IMR-90 (cell line): ENCODE measurements at regions not wholly inside any gene's neighbourhood (a gene's known extent, or its start where the extent isn't known, plus 50 kb on each side); places are given as distances from the start of the nearest gene placed in this dataset.

Experiments used
- ATAC-seq: fragments of 200-7000 bp; cut with Tn5 transposase; 2 replicates; pipeline ENCODE4 v1.9.1; 2020; ENCODE audit warnings: low read depth, mild to moderate bottlenecking, moderate library complexity
- BruUV-seq: library from RNA; stranded (reverse); fragments of 400-500 nt; replicated peaks from 2 replicates; lab custom pipeline; 2021; lab: Mats Ljungman, UMichigan
- CTCF ChIA-PET: fragments of 300-600 bp; formaldehyde crosslinking; extraction: SDS; loops from one replicate; lab custom pipeline; 2021; ENCODE audit warnings: antibody characterized with exemption; lab: Yijun Ruan, JAX
- POLR2A ChIA-PET: fragments of 300-600 bp; sonication (Branson Sonifier 250); formaldehyde crosslinking; loops from one replicate; lab custom pipeline; 2022; ENCODE audit warnings: antibody characterized with exemption; ENCODE audit not compliant: unreplicated experiment; lab: Charles Lee
- DNase-seq: peaks from one replicate; pipeline ENCODE4 v3.0.0; 2013
- H2AFZ ChIP-seq: replicated peaks from 2 replicates; pipeline ENCODE3; 2013; ENCODE audit warnings: low read length, mild to moderate bottlenecking; ENCODE audit not compliant: poor library complexity
- H2AK5ac ChIP-seq: 2 replicates; pipeline ENCODE4 v1.6.1; 2013; ENCODE audit warnings: low read depth, low read length, inconsistent platforms
- H2AK9ac ChIP-seq: replicated peaks from 2 replicates; pipeline ENCODE3; 2013; ENCODE audit warnings: mild to moderate bottlenecking, low read depth, low read length, moderate library complexity; ENCODE audit not compliant: poor library complexity
- H2BK120ac ChIP-seq: 2 replicates; pipeline ENCODE4 v1.6.1; 2013; ENCODE audit warnings: low read depth, low read length, inconsistent platforms
- H2BK15ac ChIP-seq: 3 replicates; pipeline ENCODE4 v1.6.1; 2013; ENCODE audit warnings: low read depth, low read length, inconsistent platforms
- H2BK20ac ChIP-seq: 2 replicates; pipeline ENCODE4 v1.6.1; 2013; ENCODE audit warnings: low read depth, mild to moderate bottlenecking, inconsistent platforms, low read length, moderate library complexity
- H2BK5ac ChIP-seq: 2 replicates; pipeline ENCODE4 v1.6.1; 2013; ENCODE audit warnings: mild to moderate bottlenecking, low read depth, low read length, inconsistent platforms; ENCODE audit not compliant: poor library complexity, severe bottlenecking
- H3K14ac ChIP-seq: replicated peaks from 2 replicates; pipeline ENCODE4 v1.6.1; 2013; ENCODE audit warnings: low read depth, low read length, inconsistent platforms
- H3K18ac ChIP-seq: 2 replicates; pipeline ENCODE4 v1.6.1; 2013; ENCODE audit warnings: low read depth, low read length, control low read depth
- H3K23ac ChIP-seq: 2 replicates; pipeline ENCODE4 v1.6.1; 2013; ENCODE audit warnings: low read depth, low read length, inconsistent platforms
- H3K27ac ChIP-seq: 2 replicates; pipeline ENCODE4 v1.5.1; 2013; ENCODE audit warnings: mild to moderate bottlenecking, control low read depth, low read length; ENCODE audit not compliant: insufficient read depth
- H3K27me3 ChIP-seq: 2 replicates; pipeline ENCODE4 v1.6.1; 2013; ENCODE audit warnings: low read length; ENCODE audit not compliant: control insufficient read depth, insufficient read depth
- H3K36me3 ChIP-seq: 2 replicates; pipeline ENCODE4 v1.6.1; 2013; ENCODE audit warnings: low read length, mixed read lengths; ENCODE audit not compliant: control insufficient read depth, insufficient read depth
- H3K4ac ChIP-seq: 2 replicates; pipeline ENCODE4 v1.6.1; 2013; ENCODE audit warnings: low read depth, low read length, inconsistent platforms
- H3K4me1 ChIP-seq: 2 replicates; pipeline ENCODE4 v1.6.1; 2013; ENCODE audit warnings: low read length, mixed read lengths; ENCODE audit not compliant: control insufficient read depth, insufficient read depth
- H3K4me2 ChIP-seq: 2 replicates; pipeline ENCODE4 v1.6.1; 2013; ENCODE audit warnings: low read depth, mild to moderate bottlenecking, control low read depth, low read length, moderate library complexity
- H3K4me3 ChIP-seq: 2 replicates; pipeline ENCODE4 v1.5.1; 2013; ENCODE audit warnings: low read depth, mild to moderate bottlenecking, control low read depth, low read length, moderate library complexity; ENCODE audit not compliant: insufficient read depth
- H3K56ac ChIP-seq: 2 replicates; pipeline ENCODE4 v1.6.1; 2013; ENCODE audit warnings: low read length, inconsistent platforms; ENCODE audit not compliant: insufficient read depth; ENCODE audit errors: extremely low read depth
- H3K79me1 ChIP-seq, 2 experiments: 2 replicates each; pipeline ENCODE4 v1.6.1; 2013; ENCODE audit warnings: low read length in 2 of 2, inconsistent platforms in 1 of 2, low read depth in 1 of 2
- H3K9ac ChIP-seq: 2 replicates; pipeline ENCODE4 v1.6.1; 2013; ENCODE audit warnings: low read depth, low read length, control low read depth
- H3K9me1 ChIP-seq: 2 replicates; pipeline ENCODE4 v1.6.1; 2013; ENCODE audit warnings: low read length, inconsistent platforms; ENCODE audit not compliant: insufficient read depth
- H3K9me3 ChIP-seq: 2 replicates; pipeline ENCODE4 v1.6.1; 2013; ENCODE audit warnings: low read length; ENCODE audit not compliant: control insufficient read depth, insufficient read depth
- H4K20me1 ChIP-seq: 2 replicates; pipeline ENCODE4 v1.6.1; 2013; ENCODE audit warnings: low read length, inconsistent platforms; ENCODE audit not compliant: insufficient read depth
- H4K5ac ChIP-seq: 2 replicates; pipeline ENCODE4 v1.6.1; 2013; ENCODE audit warnings: mild to moderate bottlenecking, low read depth, low read length, control low read depth
- H4K8ac ChIP-seq, 2 experiments: 2 replicates each; pipeline ENCODE4 v1.6.1; 2013; ENCODE audit warnings: low read depth in 2 of 2, low read length in 2 of 2, control low read depth in 1 of 2, inconsistent platforms in 1 of 2
- H4K91ac ChIP-seq: 2 replicates; pipeline ENCODE4 v1.6.1; 2013; ENCODE audit warnings: low read depth, low read length, inconsistent platforms; ENCODE audit not compliant: insufficient read depth
- FOS ChIP-seq: fragments of 150-350 bp; IDR thresholded peaks from 2 replicates; pipeline ENCODE4 v1.6.1; 2016; ENCODE audit warnings: low read depth, low read length
- NFE2L2 ChIP-seq: fragments of 150-350 bp; IDR thresholded peaks from 2 replicates; pipeline ENCODE4 v1.6.1; 2016; ENCODE audit warnings: low read depth, mild to moderate bottlenecking, low read length
- RAD21 ChIP-seq: IDR thresholded peaks from 2 replicates; pipeline ENCODE4 v1.6.1; 2012; ENCODE audit warnings: low read length, improper control_type of control experiment
- SMC3 ChIP-seq: fragments of 150-350 bp; IDR thresholded peaks from 2 replicates; pipeline ENCODE4 v1.6.1; 2016; ENCODE audit warnings: low read depth, mild to moderate bottlenecking, antibody characterized with exemption, low read length, moderate library complexity
- WGBS, 2 experiments: methylation state at CpG; one replicate each; pipeline versions ENCODE4 v1.1.5 to v1.1.7; 2013; ENCODE audit warnings: missing lambda C conversion rate in 2 of 2; ENCODE audit not compliant: insufficient read length in 1 of 2; ENCODE audit errors: extremely low coverage in 2 of 2; 5-methylcytosine and 5-hydroxymethylcytosine counted together
- dilution Hi-C: fragments of 300-500 bp; cut with HindIII; formaldehyde crosslinking; loops from one replicate; pipeline ENCODE4 v1.14.3; 2018; ENCODE audit warnings: low sequenced_read_pairs; ENCODE audit not compliant: unreplicated experiment
- in situ Hi-C: fragments of 300-500 bp; cut with MboI; formaldehyde crosslinking; loops from 3 replicates; pipeline ENCODE4 v1.14.3; 2019; ENCODE audit warnings: low sequenced_read_pairs, inconsistent platforms, mixed read lengths
- intact Hi-C: fragments of 100-400 bp; cut with micrococcal nuclease; formaldehyde crosslinking; loops from 2 replicates; pipeline ENCODE4 v1.10.0; 2022
- TF ChIP-seq, protein P1 (sequence below): conservative IDR thresholded peaks from 2 replicates; pipeline ENCODE4 v1.5.1; 2012; ENCODE audit warnings: mild to moderate bottlenecking, low read depth, low read length, improper control_type of control experiment

- H3K4me1 ChIP-seq = peaks cover 16% of the 10 kb centered on the region
- peak overlapping the region; percentile 72 for H3K4ac ChIP-seq
- no peak overlapping the region for H2AK9ac ChIP-seq
- in situ Hi-C loops = no loop called here
- H2AFZ ChIP-seq = peak overlapping the region; percentile 81
- H2BK20ac ChIP-seq = peak overlapping the region; percentile 60
- peak overlapping the region; percentile 44 for H3K56ac ChIP-seq
- H3K27ac ChIP-seq = peak overlapping the region; percentile 50
- peak overlapping the region; percentile 26; the same call in 1 of the 2 replicates for H3K23ac ChIP-seq
- H2BK5ac ChIP-seq = peak overlapping the region; percentile 85
- H3K4me2 ChIP-seq = peak overlapping the region; percentile 27; the same call in 1 of the 2 replicates
- H4K8ac ChIP-seq = peak overlapping the region; percentile 10 to 89
- H3K27me3 ChIP-seq = no peaks in the 10 kb centered on the region
- H3K18ac ChIP-seq = peak overlapping the region; percentile 34; the same call in 1 of the 2 replicates
- H3K9me3 ChIP-seq = no peaks in the 10 kb centered on the region
- no peaks in the 10 kb centered on the region for H3K79me1 ChIP-seq
- no peak overlapping the region for H3K9ac ChIP-seq
- H2BK120ac ChIP-seq = peak overlapping the region; percentile 90
- H3K9me1 ChIP-seq = peaks cover 8% of the 10 kb centered on the region; the same call in 1 of the 2 replicates
- ChIA-PET POLR2A (no interaction called here), CTCF (interaction anchor here (0.5 to 2.0 kb wide), 14 partner anchors 10 to 183 kb away, joined by 3 to 12 read pairs (median 3); no protein-coding TSS in a partner anchor)
- peak overlapping the region; percentile 55; the same call in 2 of the 3 replicates for H2BK15ac ChIP-seq
- dilution Hi-C loops = no loop called here
- H4K91ac ChIP-seq = peak overlapping the region; percentile 82
- H3K14ac ChIP-seq = peak overlapping the region; percentile 24; the same call in 1 of the 2 replicates
- H2AK5ac ChIP-seq = peak overlapping the region; percentile 56
- peak; percentile 90 for ATAC-seq
- H4K5ac ChIP-seq = peak overlapping the region; percentile 13
- no peak overlapping the region for H3K4me3 ChIP-seq
- no CpG with 5 or more reads among the region's 7 CpGs for WGBS, 2 experiments
- no peaks in the 10 kb centered on the region for H3K36me3 ChIP-seq
- no peaks in the 10 kb centered on the region for H4K20me1 ChIP-seq
- no TSS peak for BruUV-seq
- intact Hi-C loops = no loop called here
- TF ChIP-seq FOS = 0 out of 2 replicates have a peak, but pooled peaks have one; percentile 20
- no peak for TF ChIP-seq NFE2L2
- TF ChIP-seq SMC3 = peak; percentile 21; the same call in 1 of the 2 replicates
- peak; percentile 56 for TF ChIP-seq RAD21
- TF ChIP-seq, protein P1, sequence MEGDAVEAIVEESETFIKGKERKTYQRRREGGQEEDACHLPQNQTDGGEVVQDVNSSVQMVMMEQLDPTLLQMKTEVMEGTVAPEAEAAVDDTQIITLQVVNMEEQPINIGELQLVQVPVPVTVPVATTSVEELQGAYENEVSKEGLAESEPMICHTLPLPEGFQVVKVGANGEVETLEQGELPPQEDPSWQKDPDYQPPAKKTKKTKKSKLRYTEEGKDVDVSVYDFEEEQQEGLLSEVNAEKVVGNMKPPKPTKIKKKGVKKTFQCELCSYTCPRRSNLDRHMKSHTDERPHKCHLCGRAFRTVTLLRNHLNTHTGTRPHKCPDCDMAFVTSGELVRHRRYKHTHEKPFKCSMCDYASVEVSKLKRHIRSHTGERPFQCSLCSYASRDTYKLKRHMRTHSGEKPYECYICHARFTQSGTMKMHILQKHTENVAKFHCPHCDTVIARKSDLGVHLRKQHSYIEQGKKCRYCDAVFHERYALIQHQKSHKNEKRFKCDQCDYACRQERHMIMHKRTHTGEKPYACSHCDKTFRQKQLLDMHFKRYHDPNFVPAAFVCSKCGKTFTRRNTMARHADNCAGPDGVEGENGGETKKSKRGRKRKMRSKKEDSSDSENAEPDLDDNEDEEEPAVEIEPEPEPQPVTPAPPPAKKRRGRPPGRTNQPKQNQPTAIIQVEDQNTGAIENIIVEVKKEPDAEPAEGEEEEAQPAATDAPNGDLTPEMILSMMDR = peak; percentile 55
- peak; percentile 78 for DNase-seq
These were observed 128.1 kb upstream of the TOP3B start for GRCh38 chr22:22110548-22111266.
